Caco-2 (cell line): ENCODE measurements at regions not wholly inside any gene's neighbourhood (a gene's known extent, or its start where the extent isn't known, plus 50 kb on each side); places are given as distances from the start of the nearest gene placed in this dataset.

Source experiments
- BruUV-seq: library from RNA; stranded (reverse); fragments of 400-500 nt; replicated peaks from 2 replicates; lab custom pipeline; 2021; lab: Mats Ljungman, UMichigan
- CTCF ChIA-PET: fragments of 300-600 bp; sonication (Branson Sonifier 250); formaldehyde crosslinking; loops from one replicate; lab custom pipeline; 2022; ENCODE audit warnings: antibody characterized with exemption; lab: Charles Lee
- POLR2A ChIA-PET: fragments of 300-600 bp; sonication (Branson Sonifier 250); formaldehyde crosslinking; loops from one replicate; lab custom pipeline; 2022; ENCODE audit warnings: antibody characterized with exemption; lab: Charles Lee
- DNase-seq, 2 experiments: peaks; one replicate each; pipeline versions ENCODE4 v3.0.0 to v3.0.0-alpha.2; 2020 to 2022
- H3K27me3 ChIP-seq: replicated peaks from 2 replicates; pipeline ENCODE4 v1.6.0; 2011; ENCODE audit warnings: low read length; ENCODE audit not compliant: control insufficient read depth, insufficient read depth
- H3K36me3 ChIP-seq: 2 replicates; pipeline ENCODE4 v1.5.1; 2011; ENCODE audit warnings: low read length; ENCODE audit not compliant: control insufficient read depth, insufficient read depth
- H3K4me1 ChIP-seq: fragments of 250-450 bp; sonication (Bioruptor Pico); 2 replicates; pipeline ENCODE4 v1.5.1; 2020; ENCODE audit warnings: mild to moderate bottlenecking
- H3K4me3 ChIP-seq: 2 replicates; pipeline ENCODE4 v1.5.1; 2011; ENCODE audit warnings: low read depth, mild to moderate bottlenecking, control low read depth, low read length
- H3K9me3 ChIP-seq: fragments of 250-450 bp; sonication (Bioruptor Pico); 2 replicates; pipeline ENCODE4 v1.5.1; 2020; ENCODE audit warnings: mild to moderate bottlenecking, moderate library complexity
- H3K27ac Mint-ChIP-seq: one replicate; pipeline ENCODE4 v1.8.0; 2022; ENCODE audit warnings: mixed read lengths; ENCODE audit not compliant: unreplicated experiment
- H3K27me3 Mint-ChIP-seq: one replicate; pipeline ENCODE4 v1.8.0; 2022; ENCODE audit warnings: mixed read lengths; ENCODE audit not compliant: insufficient read depth, unreplicated experiment
- H3K36me3 Mint-ChIP-seq: one replicate; pipeline ENCODE4 v1.8.0; 2022; ENCODE audit warnings: mild to moderate bottlenecking, mixed read lengths; ENCODE audit not compliant: insufficient read depth, unreplicated experiment
- H3K4me1 Mint-ChIP-seq: one replicate; pipeline ENCODE4 v1.8.0; 2022; ENCODE audit warnings: low read depth, mixed read lengths; ENCODE audit not compliant: unreplicated experiment
- H3K4me3 Mint-ChIP-seq: one replicate; pipeline ENCODE4 v1.8.0; 2022; ENCODE audit warnings: mild to moderate bottlenecking, moderate library complexity, mixed read lengths; ENCODE audit not compliant: unreplicated experiment
- H3K9me3 Mint-ChIP-seq: one replicate; pipeline ENCODE4 v1.8.0; 2022; ENCODE audit warnings: mixed read lengths; ENCODE audit not compliant: unreplicated experiment
- CTCF ChIP-seq, 2 experiments: fragments of 200-600 bp in 1 of 2; IDR thresholded peaks; 1 replicate in 1 of 2; 2 replicates in 1 of 2; pipeline versions ENCODE4 v1.5.1 to v1.8.0; 2011 to 2022; ENCODE audit warnings: antibody characterized with exemption in 1 of 2, control low read depth in 1 of 2, inconsistent platforms in 1 of 2, low read depth in 1 of 2, low read length in 1 of 2, mild to moderate bottlenecking in 1 of 2, moderate library complexity in 1 of 2; ENCODE audit not compliant: insufficient read depth in 1 of 2, severe bottlenecking in 1 of 2, unreplicated experiment in 1 of 2
- intact Hi-C: fragments of 100-400 bp; cut with micrococcal nuclease; formaldehyde crosslinking; loops from one replicate; pipeline ENCODE4 v1.10.0; 2022; ENCODE audit not compliant: unreplicated experiment

- no peak for TF ChIP-seq CTCF (IDR thresholded peaks at IDR 0.05; ENCODE audit: insufficient read depth in 1 of 2, low read depth in 1 of 2, low read length in 1 of 2, severe bottlenecking in 1 of 2, unreplicated experiment in 1 of 2)
- Histone ChIP-seq H3K9me3 (no peaks in the 10 kb centered on the region), H3K36me3 (no peaks in the 10 kb centered on the region), H3K27me3 (no peaks in the 10 kb centered on the region), H3K4me1 (peaks cover 20% of the 10 kb centered on the region), H3K4me3 (no peak overlapping the region)
- CTCF ChIA-PET, result no interaction called here
- H3K4me3 Mint-ChIP-seq, result no peak overlapping the region
- BruUV-seq, result no TSS peak
- H3K27ac Mint-ChIP-seq, result no peak overlapping the region
- no peaks in the 10 kb centered on the region for H3K27me3 Mint-ChIP-seq
- DNase-seq, result no peak
- no peaks in the 10 kb centered on the region for H3K36me3 Mint-ChIP-seq
- intact Hi-C loops, result no loop called here
- POLR2A ChIA-PET, result no interaction called here
- peaks cover 12% of the 10 kb centered on the region for H3K4me1 Mint-ChIP-seq
- no peaks in the 10 kb centered on the region for H3K9me3 Mint-ChIP-seq
Observed at GRCh38 chr6:72559067-72559466, 62.8 kb upstream of the KCNQ5 start.

GRCh38 chr6:72559555-72559954 lies 62.3 kb upstream of the KCNQ5 start:
- no peaks in the 10 kb centered on the region for H3K27me3 Mint-ChIP-seq

GRCh38 chr6:72560721-72561593 lies 60.9 kb upstream of the KCNQ5 start:
- CTCF ChIA-PET, result interaction anchor here (0.6 kb wide), 1 partner anchor 56 kb away, joined by 3 read pairs; no protein-coding TSS in a partner anchor
- Histone ChIP-seq H3K4me3 (no peak overlapping the region), H3K9me3 (no peaks in the 10 kb centered on the region), H3K27me3 (no peaks in the 10 kb centered on the region), H3K4me1 (peaks cover 20% of the 10 kb centered on the region), H3K36me3 (no peaks in the 10 kb centered on the region)
- peaks cover 11% of the 10 kb centered on the region for H3K4me1 Mint-ChIP-seq
- POLR2A ChIA-PET, result no interaction called here
- no peak for DNase-seq
- TF ChIP-seq CTCF (IDR thresholded peaks at IDR 0.05; ENCODE audit: insufficient read depth in 1 of 2, low read depth in 1 of 2, low read length in 1 of 2, severe bottlenecking in 1 of 2, unreplicated experiment in 1 of 2), result peak in 1 of 2 experiments; percentile 22
- no peaks in the 10 kb centered on the region for H3K9me3 Mint-ChIP-seq
- H3K36me3 Mint-ChIP-seq, result no peaks in the 10 kb centered on the region
- no TSS peak for BruUV-seq
- H3K27ac Mint-ChIP-seq, result peak overlapping the region; percentile 45
- H3K27me3 Mint-ChIP-seq, result no peaks in the 10 kb centered on the region
- intact Hi-C loops, result no loop called here
- peak overlapping the region; percentile 20 for H3K4me3 Mint-ChIP-seq

More at GRCh38 chr6:72559555-72559954, 62.3 kb upstream of the KCNQ5 start:
- Histone ChIP-seq H3K27me3 (no peaks in the 10 kb centered on the region), H3K9me3 (no peaks in the 10 kb centered on the region), H3K36me3 (no peaks in the 10 kb centered on the region), H3K4me3 (no peak overlapping the region), H3K4me1 (peaks cover 20% of the 10 kb centered on the region)
- Mint-ChIP-seq H3K9me3 (no peaks in the 10 kb centered on the region), H3K4me3 (no peak overlapping the region), H3K36me3 (no peaks in the 10 kb centered on the region), H3K27ac (no peak overlapping the region), H3K4me1 (peaks cover 11% of the 10 kb centered on the region)
- intact Hi-C loops, result no loop called here
- BruUV-seq, result no TSS peak
- no peak for TF ChIP-seq CTCF (IDR thresholded peaks at IDR 0.05; ENCODE audit: insufficient read depth in 1 of 2, low read depth in 1 of 2, low read length in 1 of 2, severe bottlenecking in 1 of 2, unreplicated experiment in 1 of 2)
- ChIA-PET POLR2A (no interaction called here), CTCF (no interaction called here)
- DNase-seq, result no peak
